ENCODE measurements at regions not wholly inside any gene's neighbourhood (a gene's known extent, or its start where the extent isn't known, plus 50 kb on each side); places are given as distances from the start of the nearest gene placed in this dataset.

DNA sequence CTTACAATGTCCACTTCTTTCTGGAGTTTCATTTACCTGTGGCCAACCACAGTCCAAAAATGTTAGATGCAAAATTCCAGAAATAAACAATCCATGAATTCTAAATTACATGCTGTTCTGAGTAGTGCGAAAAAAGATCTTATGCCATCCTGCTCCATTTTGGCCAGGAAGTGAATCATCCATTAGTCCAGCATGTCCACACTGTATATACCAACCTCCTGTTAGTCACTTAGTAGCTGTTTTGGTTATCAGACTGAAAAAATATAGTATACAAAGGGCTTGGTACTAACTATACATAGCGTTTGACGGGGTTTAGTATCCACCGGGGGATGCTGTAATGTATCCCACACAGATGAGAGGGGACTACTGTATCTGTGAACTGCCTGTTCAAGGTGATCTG, 618.0 kb upstream of the ARGLU1 start:
- FAIRE-seq (no peak), DNase-seq (ENCODE audit: low read depth) (peak; percentile 9)
- Histone ChIP-seq H3K27me3 (ENCODE audit: control insufficient read depth, insufficient read depth, low read length) (no peaks in the 10 kb centered on the region), H3K36me3 (ENCODE audit: control insufficient read depth, insufficient read depth, low read length) (no peaks in the 10 kb centered on the region), H3K4me3 (ENCODE audit: low read depth, low read length) (no peak overlapping the region)
- TF ChIP-seq, protein P1, sequence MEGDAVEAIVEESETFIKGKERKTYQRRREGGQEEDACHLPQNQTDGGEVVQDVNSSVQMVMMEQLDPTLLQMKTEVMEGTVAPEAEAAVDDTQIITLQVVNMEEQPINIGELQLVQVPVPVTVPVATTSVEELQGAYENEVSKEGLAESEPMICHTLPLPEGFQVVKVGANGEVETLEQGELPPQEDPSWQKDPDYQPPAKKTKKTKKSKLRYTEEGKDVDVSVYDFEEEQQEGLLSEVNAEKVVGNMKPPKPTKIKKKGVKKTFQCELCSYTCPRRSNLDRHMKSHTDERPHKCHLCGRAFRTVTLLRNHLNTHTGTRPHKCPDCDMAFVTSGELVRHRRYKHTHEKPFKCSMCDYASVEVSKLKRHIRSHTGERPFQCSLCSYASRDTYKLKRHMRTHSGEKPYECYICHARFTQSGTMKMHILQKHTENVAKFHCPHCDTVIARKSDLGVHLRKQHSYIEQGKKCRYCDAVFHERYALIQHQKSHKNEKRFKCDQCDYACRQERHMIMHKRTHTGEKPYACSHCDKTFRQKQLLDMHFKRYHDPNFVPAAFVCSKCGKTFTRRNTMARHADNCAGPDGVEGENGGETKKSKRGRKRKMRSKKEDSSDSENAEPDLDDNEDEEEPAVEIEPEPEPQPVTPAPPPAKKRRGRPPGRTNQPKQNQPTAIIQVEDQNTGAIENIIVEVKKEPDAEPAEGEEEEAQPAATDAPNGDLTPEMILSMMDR (IDR thresholded peaks at IDR 0.05; ENCODE audit: insufficient read depth, low read length, severe bottlenecking), result no peak

- DNase-seq (ENCODE audit: low read depth), result no peak
- TF ChIP-seq, protein P1 (IDR thresholded peaks at IDR 0.05; ENCODE audit: insufficient read depth, low read length, severe bottlenecking), result no peak
- Histone ChIP-seq H3K36me3 (ENCODE audit: control insufficient read depth, insufficient read depth, low read length) (no peaks in the 10 kb centered on the region), H3K27me3 (ENCODE audit: control insufficient read depth, insufficient read depth, low read length) (no peaks in the 10 kb centered on the region), H3K4me3 (ENCODE audit: low read depth, low read length) (no peak overlapping the region)
- no peak for FAIRE-seq
Measured at GRCh38 chr13:107170270-107170931, 602.5 kb upstream of the ARGLU1 start.

GRCh38 chr13:107157271-107157670, 589.3 kb upstream of the ARGLU1 start:
- H3K27me3 ChIP-seq (ENCODE audit: control insufficient read depth, insufficient read depth, low read length), result no peaks in the 10 kb centered on the region
- no peaks in the 10 kb centered on the region for H3K36me3 ChIP-seq (ENCODE audit: control insufficient read depth, insufficient read depth, low read length)
- FAIRE-seq, result no peak
- DNase-seq (ENCODE audit: low read depth), result no peak
- TF ChIP-seq, protein P1 (IDR thresholded peaks at IDR 0.05; ENCODE audit: insufficient read depth, low read length, severe bottlenecking), result no peak
- H3K4me3 ChIP-seq (ENCODE audit: low read depth, low read length), result no peak overlapping the region

GRCh38 chr13:107144432-107144831, 576.5 kb upstream of the ARGLU1 start:
- FAIRE-seq, result no peak
- peak; percentile 7 for DNase-seq (ENCODE audit: low read depth)
- H3K27me3 ChIP-seq (ENCODE audit: control insufficient read depth, insufficient read depth, low read length), result no peaks in the 10 kb centered on the region
- H3K4me3 ChIP-seq (ENCODE audit: low read depth, low read length), result no peak overlapping the region
- TF ChIP-seq, protein P1 (IDR thresholded peaks at IDR 0.05; ENCODE audit: insufficient read depth, low read length, severe bottlenecking), result no peak
- no peaks in the 10 kb centered on the region for H3K36me3 ChIP-seq (ENCODE audit: control insufficient read depth, insufficient read depth, low read length)

GRCh38 chr13:107141767-107142166, 573.8 kb upstream of the ARGLU1 start:
- FAIRE-seq (no peak), DNase-seq (ENCODE audit: low read depth) (no peak)
- TF ChIP-seq, protein P1 (IDR thresholded peaks at IDR 0.05; ENCODE audit: insufficient read depth, low read length, severe bottlenecking), result no peak
- no peaks in the 10 kb centered on the region for H3K36me3 ChIP-seq (ENCODE audit: control insufficient read depth, insufficient read depth, low read length)
- H3K4me3 ChIP-seq (ENCODE audit: low read depth, low read length), result no peak overlapping the region
- no peaks in the 10 kb centered on the region for H3K27me3 ChIP-seq (ENCODE audit: control insufficient read depth, insufficient read depth, low read length)

DNA sequence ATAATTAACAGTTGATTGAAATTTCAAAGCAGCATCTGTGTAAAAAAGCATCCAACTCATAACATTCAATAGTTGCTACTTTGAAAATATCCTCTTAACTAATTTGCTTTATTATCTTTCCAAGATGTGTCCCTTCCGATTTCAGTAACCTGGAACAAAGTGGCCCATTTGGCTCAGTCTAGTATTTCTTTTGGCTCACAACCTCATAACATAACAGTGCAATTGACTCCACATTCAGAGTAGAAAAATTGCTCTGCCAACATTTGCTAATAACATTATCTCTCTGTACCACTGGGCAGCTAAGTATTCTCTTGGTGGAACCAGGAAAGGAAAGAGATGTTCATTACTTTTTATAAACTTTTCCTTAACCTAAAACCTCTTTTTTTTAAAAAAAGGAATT, 571.1 kb upstream of the ARGLU1 start:
- no peaks in the 10 kb centered on the region for H3K27me3 ChIP-seq (ENCODE audit: control insufficient read depth, insufficient read depth, low read length)
- FAIRE-seq (no peak), DNase-seq (ENCODE audit: low read depth) (no peak)
- H3K4me3 ChIP-seq (ENCODE audit: low read depth, low read length), result no peak overlapping the region
- TF ChIP-seq, protein P1 (IDR thresholded peaks at IDR 0.05; ENCODE audit: insufficient read depth, low read length, severe bottlenecking), result no peak
- H3K36me3 ChIP-seq (ENCODE audit: control insufficient read depth, insufficient read depth, low read length), result no peaks in the 10 kb centered on the region

Measured in bronchial epithelial cell (primary cell).